Type B pancreatic cell (in vitro differentiated cells): ENCODE measurements at regions not wholly inside any gene's neighbourhood (a gene's known extent, or its start where the extent isn't known, plus 50 kb on each side); places are given as distances from the start of the nearest gene placed in this dataset.

ENCODE experiments used
- DNase-seq: peaks from one replicate; pipeline ENCODE4 v3.0.0; 2021; ENCODE audit warnings: mixed read lengths; ENCODE audit not compliant: unreplicated experiment; ENCODE audit errors: extremely low spot score
- H3K27ac Mint-ChIP-seq: 2 replicates; pipeline ENCODE4 v1.8.0; 2021; ENCODE audit warnings: mild to moderate bottlenecking, mixed read lengths
- H3K27me3 Mint-ChIP-seq: 2 replicates; pipeline ENCODE4 v1.8.0; 2021; ENCODE audit warnings: mixed read lengths
- H3K36me3 Mint-ChIP-seq: 2 replicates; pipeline ENCODE4 v1.8.0; 2021; ENCODE audit warnings: mixed read lengths
- H3K4me1 Mint-ChIP-seq: one replicate; pipeline ENCODE4 v1.8.0; 2021; ENCODE audit warnings: mixed read lengths; ENCODE audit not compliant: unreplicated experiment
- H3K4me3 Mint-ChIP-seq: 2 replicates; pipeline ENCODE4 v1.8.0; 2021; ENCODE audit warnings: mild to moderate bottlenecking, mixed read lengths
- H3K9me3 Mint-ChIP-seq: 2 replicates; pipeline ENCODE4 v1.8.0; 2021; ENCODE audit warnings: mixed read lengths
- CTCF ChIP-seq: fragments of 200-600 bp; sonication (generic); conservative IDR thresholded peaks from 2 replicates; pipeline ENCODE4 v1.5.0; 2021; ENCODE audit warnings: antibody characterized with exemption, mild to moderate bottlenecking

GRCh38 chr7:16211402-16211925, 209.9 kb downstream of the CRPPA start:
- Mint-ChIP-seq H3K27ac (no peak overlapping the region), H3K4me3 (no peak overlapping the region), H3K27me3 (no peaks in the 10 kb centered on the region), H3K36me3 (no peaks in the 10 kb centered on the region), H3K4me1 (no peaks in the 10 kb centered on the region), H3K9me3 (no peaks in the 10 kb centered on the region)
- DNase-seq, result no peak
- TF ChIP-seq CTCF, result no peak

- no peak overlapping the region for H3K27ac Mint-ChIP-seq
- H3K4me3 Mint-ChIP-seq, result no peak overlapping the region
- no peaks in the 10 kb centered on the region for H3K27me3 Mint-ChIP-seq
- H3K9me3 Mint-ChIP-seq, result no peaks in the 10 kb centered on the region
- H3K4me1 Mint-ChIP-seq, result no peaks in the 10 kb centered on the region
- TF ChIP-seq CTCF, result no peak
- no peaks in the 10 kb centered on the region for H3K36me3 Mint-ChIP-seq
- DNase-seq, result no peak
These were observed 211.2 kb downstream of the CRPPA start for GRCh38 chr7:16210171-16210570.

GRCh38 chr7:16207321-16207720, 214.0 kb downstream of the CRPPA start:
- Mint-ChIP-seq H3K9me3 (no peaks in the 10 kb centered on the region), H3K4me1 (no peaks in the 10 kb centered on the region), H3K27ac (no peak overlapping the region), H3K27me3 (no peaks in the 10 kb centered on the region), H3K36me3 (no peaks in the 10 kb centered on the region), H3K4me3 (no peak overlapping the region)
- no peak for DNase-seq
- TF ChIP-seq CTCF, result no peak

- Mint-ChIP-seq H3K27ac (no peak overlapping the region), H3K36me3 (no peaks in the 10 kb centered on the region), H3K9me3 (no peaks in the 10 kb centered on the region), H3K4me1 (no peaks in the 10 kb centered on the region), H3K4me3 (no peak overlapping the region), H3K27me3 (no peaks in the 10 kb centered on the region)
- no peak for TF ChIP-seq CTCF
- DNase-seq, result no peak
These were observed 215.9 kb downstream of the CRPPA start for GRCh38 chr7:16205466-16205865.

- Mint-ChIP-seq H3K27me3 (no peaks in the 10 kb centered on the region), H3K4me3 (no peak overlapping the region), H3K9me3 (no peaks in the 10 kb centered on the region), H3K27ac (no peak overlapping the region), H3K4me1 (no peaks in the 10 kb centered on the region), H3K36me3 (no peaks in the 10 kb centered on the region)
- no peak for TF ChIP-seq CTCF
- DNase-seq, result no peak
These were observed 216.4 kb downstream of the CRPPA start for GRCh38 chr7:16204953-16205352.

- no peak overlapping the region for H3K27ac Mint-ChIP-seq
- no peaks in the 10 kb centered on the region for H3K27me3 Mint-ChIP-seq
- no peak for TF ChIP-seq CTCF
- no peak for DNase-seq
- no peaks in the 10 kb centered on the region for H3K36me3 Mint-ChIP-seq
- no peaks in the 10 kb centered on the region for H3K9me3 Mint-ChIP-seq
- no peak overlapping the region for H3K4me3 Mint-ChIP-seq
- no peaks in the 10 kb centered on the region for H3K4me1 Mint-ChIP-seq
These were observed 218.3 kb downstream of the CRPPA start for GRCh38 chr7:16203065-16203464.
